NCI-H1048 (cell line): ENCODE measurements at regions not wholly inside any gene's neighbourhood (a gene's known extent, or its start where the extent isn't known, plus 50 kb on each side); places are given as distances from the start of the nearest gene placed in this dataset.

Experiments
- DNase-seq: peaks from one replicate; lab custom pipeline; 2025; lab: John Stamatoyannopoulos, UW

GRCh38 chr18:10033016-10033399, 119.2 kb downstream of the VAPA start:
- no peak for DNase-seq

GRCh38 chr18:10035281-10035991, 121.6 kb downstream of the VAPA start:
- no peak for DNase-seq

- DNase-seq, result no peak
Measured at GRCh38 chr18:10036479-10036878, 122.7 kb downstream of the VAPA start.

- no peak for DNase-seq
Measured at GRCh38 chr18:10037181-10037580, 123.4 kb downstream of the VAPA start.

DNA sequence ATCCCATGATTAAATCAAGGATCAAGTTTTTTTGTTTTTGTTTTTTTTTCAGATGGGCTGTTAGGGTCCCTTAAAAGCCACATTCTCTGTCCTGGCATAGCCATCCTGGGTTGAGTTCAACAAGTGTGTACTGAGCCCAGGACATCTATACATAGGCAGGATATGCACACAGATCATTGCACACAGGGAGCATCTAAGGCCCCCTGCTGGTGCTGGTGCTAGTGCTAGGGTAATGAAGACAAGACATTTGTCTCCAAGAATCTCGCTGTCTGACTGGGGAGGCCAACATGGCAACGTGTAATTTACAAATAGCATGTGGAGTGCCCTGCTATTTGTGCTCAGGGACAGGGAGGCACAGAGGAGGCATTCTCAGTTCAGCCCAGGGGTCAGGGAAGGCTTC, 124.5 kb downstream of the VAPA start:
- no peak for DNase-seq

GRCh38 chr18:10040287-10041011, 126.6 kb downstream of the VAPA start:
- DNase-seq, result no peak

GRCh38 chr18:10041180-10041579, 127.4 kb downstream of the VAPA start:
- no peak for DNase-seq

- no peak for DNase-seq
Measured at GRCh38 chr18:10042492-10042891, 128.7 kb downstream of the VAPA start.

GRCh38 chr18:10044054-10044453, 130.2 kb downstream of the VAPA start:
- DNase-seq, result no peak

DNA sequence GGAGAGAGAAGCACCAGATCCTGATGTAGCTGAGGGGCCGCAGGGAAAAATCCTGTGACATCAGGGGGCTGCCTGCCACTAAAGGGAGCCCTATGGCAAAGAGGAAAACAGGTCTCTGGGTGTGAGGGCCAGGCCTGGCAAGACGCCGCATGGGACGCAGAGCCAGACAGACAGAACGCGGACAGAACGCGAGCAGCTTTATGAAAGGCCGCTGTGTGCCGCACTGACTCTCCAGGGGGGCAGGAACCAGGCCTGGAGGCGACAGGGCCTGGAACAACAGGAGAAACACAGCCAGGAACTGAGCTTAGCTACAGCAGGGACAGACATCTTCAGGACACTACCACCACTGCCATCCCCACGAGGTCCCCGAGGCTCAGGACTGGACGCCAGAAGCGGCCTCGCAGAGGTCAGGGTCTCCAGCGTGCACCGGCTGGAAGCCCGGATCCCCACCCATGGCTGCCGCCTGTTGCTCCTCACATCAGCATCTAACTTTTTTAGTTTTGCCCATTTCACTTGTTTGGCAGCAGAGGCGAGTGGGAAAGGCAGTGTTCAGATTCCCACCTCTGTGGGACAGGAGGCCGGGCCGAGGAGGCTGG, 131.6 kb downstream of the VAPA start:
- no peak for DNase-seq

DNA sequence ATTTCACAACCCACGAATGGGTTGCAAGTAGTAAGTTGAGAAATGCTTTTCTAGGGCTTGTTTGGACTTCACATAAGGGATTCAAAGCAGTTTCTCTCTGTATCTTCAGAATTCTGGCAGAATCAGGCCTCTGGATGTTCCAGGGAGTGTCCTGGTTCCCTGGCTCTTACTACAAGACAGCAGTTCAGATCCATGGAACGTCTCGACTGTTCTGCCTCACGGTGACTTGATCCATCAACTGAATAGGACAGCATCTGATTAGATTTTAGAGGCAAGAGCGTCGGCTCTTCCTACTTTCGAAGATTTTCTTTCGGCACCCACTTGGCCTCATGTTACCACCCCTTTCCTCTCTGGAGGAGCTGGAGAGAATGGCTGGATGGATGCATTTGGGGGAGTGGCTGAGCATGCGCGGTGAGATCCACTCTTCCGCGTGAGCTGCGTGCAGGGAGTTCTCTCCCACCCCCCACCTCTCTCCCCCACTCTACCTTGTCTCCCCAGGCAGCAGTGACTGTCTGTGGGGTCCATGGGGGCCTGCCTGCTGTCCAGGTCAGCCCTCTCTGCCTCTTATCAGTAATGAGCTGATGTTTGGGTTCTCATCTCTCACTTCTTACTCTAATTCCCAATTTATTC, 132.5 kb downstream of the VAPA start:
- no peak for DNase-seq

DNA sequence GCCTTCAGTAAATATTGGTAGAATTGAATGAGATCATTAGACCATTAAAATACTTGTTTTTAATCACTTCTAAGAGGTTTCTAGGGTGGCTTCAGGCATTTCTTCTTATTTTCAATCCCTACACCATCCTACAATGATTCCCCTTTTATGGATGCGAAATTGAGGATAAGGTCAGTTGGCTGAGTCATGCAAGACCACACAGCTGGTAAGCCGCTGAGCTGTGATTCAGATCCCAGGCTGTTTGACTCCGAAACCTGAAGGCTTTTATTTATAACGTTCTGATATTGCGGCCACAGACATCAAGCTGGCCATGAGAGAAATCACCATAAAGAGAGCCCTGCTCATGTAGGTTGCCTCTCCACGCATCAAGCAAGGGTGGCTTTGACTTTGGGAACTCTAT, 133.4 kb downstream of the VAPA start:
- DNase-seq, result no peak

DNA sequence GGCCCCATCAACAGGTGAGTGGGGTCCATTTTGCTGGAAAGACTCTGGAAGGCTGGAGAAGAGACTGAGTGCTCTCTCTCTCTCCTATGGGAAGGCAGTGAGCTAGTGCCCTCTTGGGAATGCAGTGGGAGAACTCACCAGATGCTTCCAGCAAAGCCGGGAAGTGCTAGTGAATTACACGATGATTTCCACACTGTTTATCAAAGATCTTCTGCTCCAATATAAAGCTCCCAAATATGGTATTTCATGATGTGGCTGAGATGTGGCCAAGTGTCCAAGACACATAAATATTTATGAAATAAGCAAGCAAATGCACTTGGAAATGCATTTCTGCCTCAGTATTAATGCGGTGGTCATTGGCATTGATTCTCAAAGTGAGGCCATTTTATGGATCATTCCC, 135.9 kb downstream of the VAPA start:
- DNase-seq, result no peak

- no peak for DNase-seq
Measured at GRCh38 chr18:10050956-10051355, 137.1 kb downstream of the VAPA start.

GRCh38 chr18:10051877-10052631, 138.2 kb downstream of the VAPA start:
- DNase-seq, result no peak

- DNase-seq, result no peak
Measured at GRCh38 chr18:10052871-10053270, 139.1 kb downstream of the VAPA start.

DNA sequence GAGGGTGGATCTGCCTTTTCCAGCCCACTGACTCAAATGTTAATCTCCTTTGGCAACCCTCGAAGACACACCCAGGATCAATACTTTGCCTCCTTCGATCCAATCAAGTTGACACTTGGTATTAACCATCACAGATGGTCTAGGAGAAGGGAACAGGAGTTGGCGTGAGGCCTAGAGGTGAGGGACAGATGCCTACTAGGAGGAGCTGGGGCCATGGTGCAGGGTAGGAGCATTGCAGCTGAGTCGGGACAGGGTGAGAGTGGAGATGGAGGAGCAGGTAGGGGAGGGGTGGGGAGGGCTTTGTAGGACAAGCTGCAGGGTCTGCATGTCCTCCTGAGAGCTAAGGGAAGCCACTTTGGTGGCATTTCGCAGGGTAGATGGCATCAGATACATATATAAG, 140.0 kb downstream of the VAPA start:
- no peak for DNase-seq

GRCh38 chr18:10054366-10054765, 140.6 kb downstream of the VAPA start:
- DNase-seq, result no peak

- no peak for DNase-seq
Measured at GRCh38 chr18:10055125-10055750, 141.4 kb downstream of the VAPA start.

- DNase-seq, result no peak
Measured at GRCh38 chr18:10056506-10056905, 142.7 kb downstream of the VAPA start.

DNA sequence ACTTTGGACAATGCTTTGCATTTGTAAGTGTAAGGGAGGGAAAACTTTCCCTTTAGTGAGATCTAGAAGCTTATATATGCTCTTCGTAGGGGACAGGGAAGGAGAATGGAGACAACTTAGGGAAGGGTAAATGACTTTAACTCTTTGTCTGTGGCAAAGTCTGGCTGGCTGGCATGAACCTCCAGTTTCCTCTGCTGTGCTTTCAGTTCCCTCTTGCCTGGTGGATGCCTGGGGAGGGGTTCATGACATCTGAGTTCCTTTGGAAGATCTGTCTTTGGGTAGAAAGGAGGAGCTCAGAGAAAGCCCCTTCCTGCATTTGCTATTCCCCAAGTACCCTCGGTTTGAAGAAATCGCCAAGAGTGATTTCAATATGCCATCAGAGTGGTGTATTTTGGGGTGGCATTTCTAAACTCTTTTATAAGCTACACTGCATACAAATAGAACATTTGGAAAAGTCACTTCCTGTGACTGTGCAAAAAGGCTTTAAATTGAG, 143.6 kb downstream of the VAPA start:
- no peak for DNase-seq
